HEK293 (cell line): ENCODE measurements at regions not wholly inside any gene's neighbourhood (a gene's known extent, or its start where the extent isn't known, plus 50 kb on each side); places are given as distances from the start of the nearest gene placed in this dataset.

Experiments
- CTCF ChIA-PET: fragments of 350-600 bp; formaldehyde crosslinking; extraction: SDS; loops from one replicate; lab custom pipeline; 2021; ENCODE audit warnings: antibody characterized with exemption; lab: Yijun Ruan, JAX
- POLR2A ChIA-PET: fragments of 300-600 bp; formaldehyde crosslinking; extraction: SDS; loops from one replicate; lab custom pipeline; 2020; ENCODE audit warnings: antibody characterized with exemption, inconsistent platforms; lab: Yijun Ruan, JAX
- H3K27ac ChIP-seq: fragments of 200-500 bp; sonication (Bioruptor generic); 2 replicates; pipeline ENCODE4 v1.5.1; 2014; ENCODE audit warnings: low read depth, low read length, control low read depth, inconsistent platforms; ENCODE audit errors: extremely low read depth
- H3K36me3 ChIP-seq, 2 experiments: fragments of 200-500 bp in 1 of 2; sonication (Bioruptor generic) in 1 of 2; 1 replicate in 1 of 2; 2 replicates in 1 of 2; pipeline ENCODE4 v1.5.1; 2014 to 2017; ENCODE audit warnings: inconsistent platforms in 2 of 2, low read length in 2 of 2; ENCODE audit not compliant: control insufficient read depth in 2 of 2, insufficient read depth in 1 of 2
- H3K4me1 ChIP-seq: fragments of 200-500 bp; sonication (Bioruptor generic); 2 replicates; pipeline ENCODE4 v1.5.1; 2014; ENCODE audit warnings: mild to moderate bottlenecking, low read length, inconsistent platforms; ENCODE audit not compliant: control insufficient read depth, insufficient read depth
- H3K4me3 ChIP-seq: 2 replicates; pipeline ENCODE4 v1.5.1; 2011; ENCODE audit warnings: low read depth, mild to moderate bottlenecking, control low read depth, low read length, moderate library complexity
- H3K9me3 ChIP-seq: fragments of 200-500 bp; sonication (Bioruptor generic); 2 replicates; pipeline ENCODE4 v1.5.1; 2014; ENCODE audit warnings: low read depth, low read length, inconsistent platforms; ENCODE audit not compliant: control insufficient read depth, insufficient read depth
- ATF2 ChIP-seq: fragments of 450-650 bp; formaldehyde crosslinking; IDR thresholded peaks from 2 replicates; pipeline ENCODE4 v1.5.1; 2016; ENCODE audit warnings: missing biosample characterization, missing genetic modification characterization, low read depth
- IKZF3 ChIP-seq: fragments of 450-650 bp; IDR thresholded peaks from 2 replicates; pipeline ENCODE4 v1.5.0; 2018; ENCODE audit warnings: missing biosample characterization, mild to moderate bottlenecking, missing genetic modification characterization, moderate library complexity
- KLF7 ChIP-seq: fragments of 450-650 bp; formaldehyde crosslinking; IDR thresholded peaks from 2 replicates; pipeline ENCODE4 v1.5.1; 2016; ENCODE audit warnings: missing biosample characterization, missing genetic modification characterization, borderline replicate concordance
- SP7 ChIP-seq: fragments of 450-650 bp; formaldehyde crosslinking; IDR thresholded peaks from 2 replicates; pipeline ENCODE4 v1.5.1; 2016; ENCODE audit warnings: missing biosample characterization, missing genetic modification characterization
- ZBTB17 ChIP-seq: fragments of 450-650 bp; formaldehyde crosslinking; IDR thresholded peaks from 2 replicates; pipeline ENCODE4 v1.5.1; 2016; ENCODE audit warnings: missing biosample characterization, missing genetic modification characterization
- ZNF10 ChIP-seq: fragments of 450-650 bp; formaldehyde crosslinking; IDR thresholded peaks from 2 replicates; pipeline ENCODE4 v1.5.1; 2017; ENCODE audit warnings: missing biosample characterization, missing genetic modification characterization
- ZNF335 ChIP-seq: fragments of 450-650 bp; formaldehyde crosslinking; conservative IDR thresholded peaks from 2 replicates; pipeline ENCODE4 v1.5.1; 2016; ENCODE audit warnings: missing biosample characterization, missing genetic modification characterization
- ZNF398 ChIP-seq: fragments of 450-650 bp; formaldehyde crosslinking; IDR thresholded peaks from 2 replicates; pipeline ENCODE4 v1.5.1; 2017; ENCODE audit warnings: missing biosample characterization, missing genetic modification characterization
- ZNF501 ChIP-seq: fragments of 450-650 bp; formaldehyde crosslinking; IDR thresholded peaks from 2 replicates; pipeline ENCODE4 v1.5.1; 2016; ENCODE audit warnings: missing biosample characterization, missing genetic modification characterization
- ZNF596 ChIP-seq: fragments of 450-650 bp; IDR thresholded peaks from 2 replicates; pipeline ENCODE4 v1.5.0; 2018; ENCODE audit warnings: missing biosample characterization, mild to moderate bottlenecking, missing genetic modification characterization, moderate library complexity
- ZNF747 ChIP-seq: fragments of 450-650 bp; formaldehyde crosslinking; IDR thresholded peaks from 2 replicates; pipeline ENCODE4 v1.5.1; 2016; ENCODE audit warnings: missing biosample characterization, missing genetic modification characterization
- ZNF785 ChIP-seq: fragments of 450-650 bp; formaldehyde crosslinking; IDR thresholded peaks from 2 replicates; pipeline ENCODE4 v1.5.1; 2016; ENCODE audit warnings: missing biosample characterization, missing genetic modification characterization
- TF ChIP-seq, protein P1 (sequence below): fragments of 450-650 bp; formaldehyde crosslinking; IDR thresholded peaks from 2 replicates; pipeline ENCODE4 v1.5.1; 2016; ENCODE audit warnings: missing biosample characterization, missing genetic modification characterization
- TF ChIP-seq, protein P2 (sequence below): fragments of 450-650 bp; formaldehyde crosslinking; IDR thresholded peaks from 2 replicates; pipeline ENCODE4 v1.5.1; 2016; ENCODE audit warnings: missing biosample characterization, missing genetic modification characterization

GRCh38 chr20:57013217-57013616, 253.2 kb downstream of the BMP7 start (continued):
- no peak for TF ChIP-seq ATF2 (tag by site-specific recombination)
- TF ChIP-seq, protein P1, sequence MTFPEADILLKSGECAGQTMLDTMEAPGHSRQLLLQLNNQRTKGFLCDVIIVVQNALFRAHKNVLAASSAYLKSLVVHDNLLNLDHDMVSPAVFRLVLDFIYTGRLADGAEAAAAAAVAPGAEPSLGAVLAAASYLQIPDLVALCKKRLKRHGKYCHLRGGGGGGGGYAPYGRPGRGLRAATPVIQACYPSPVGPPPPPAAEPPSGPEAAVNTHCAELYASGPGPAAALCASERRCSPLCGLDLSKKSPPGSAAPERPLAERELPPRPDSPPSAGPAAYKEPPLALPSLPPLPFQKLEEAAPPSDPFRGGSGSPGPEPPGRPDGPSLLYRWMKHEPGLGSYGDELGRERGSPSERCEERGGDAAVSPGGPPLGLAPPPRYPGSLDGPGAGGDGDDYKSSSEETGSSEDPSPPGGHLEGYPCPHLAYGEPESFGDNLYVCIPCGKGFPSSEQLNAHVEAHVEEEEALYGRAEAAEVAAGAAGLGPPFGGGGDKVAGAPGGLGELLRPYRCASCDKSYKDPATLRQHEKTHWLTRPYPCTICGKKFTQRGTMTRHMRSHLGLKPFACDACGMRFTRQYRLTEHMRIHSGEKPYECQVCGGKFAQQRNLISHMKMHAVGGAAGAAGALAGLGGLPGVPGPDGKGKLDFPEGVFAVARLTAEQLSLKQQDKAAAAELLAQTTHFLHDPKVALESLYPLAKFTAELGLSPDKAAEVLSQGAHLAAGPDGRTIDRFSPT (tag by site-specific recombination) = no peak

DNA sequence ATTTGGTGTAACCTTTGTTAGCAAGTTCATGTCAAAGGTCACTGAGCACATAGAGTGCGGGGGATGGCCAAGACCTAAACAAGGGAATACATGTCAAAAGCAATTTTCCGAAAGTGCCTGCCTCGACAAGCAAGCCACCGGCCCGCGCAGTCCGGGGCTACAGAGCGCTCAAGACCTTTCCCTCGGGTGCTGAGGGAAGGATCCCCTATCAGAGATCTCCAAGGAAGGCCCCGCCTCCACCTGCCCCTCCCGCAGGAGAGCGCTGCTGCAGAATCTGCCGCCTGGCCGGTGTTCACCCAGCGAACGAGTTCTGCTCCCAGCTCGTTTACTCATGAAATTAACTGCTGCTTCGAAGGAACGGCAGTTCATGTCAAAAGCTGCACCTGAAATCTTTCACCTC, 252.7 kb downstream of the BMP7 start:
- Histone ChIP-seq H3K4me3 (no peak overlapping the region), H3K9me3 (no peaks in the 10 kb centered on the region), H3K36me3 (no peaks in the 10 kb centered on the region)
- CTCF ChIA-PET = interaction anchor here (0.6 to 1.4 kb wide), 3 partner anchors 18 to 39 kb away, joined by 3 to 6 read pairs (median 3); no protein-coding TSS in a partner anchor
- TF ChIP-seq ZNF10 (tag by site-specific recombination) (peak; percentile 73), SP7 (tag by site-specific recombination) (no peak), ZNF335 (tag by site-specific recombination) (peak; percentile 42), IKZF3 (tag by site-specific recombination) (peak; percentile 70; the same call in 1 of the 2 replicates), ZBTB17 (peak; percentile 84), ZNF398 (tag by site-specific recombination) (no peak), ZNF596 (tag by site-specific recombination) (peak; percentile 17; the same call in 1 of the 2 replicates)
- TF ChIP-seq, all 188 proteins: peak for 5
- H3K4me1 ChIP-seq = peaks cover 3% of the 10 kb centered on the region; the same call in 1 of the 2 replicates
- POLR2A ChIA-PET = no interaction called here
- no peak overlapping the region for H3K27ac ChIP-seq

GRCh38 chr20:57020364-57020763, 246.1 kb downstream of the BMP7 start:
- no peaks in the 10 kb centered on the region for H3K4me1 ChIP-seq
- H3K9me3 ChIP-seq = no peaks in the 10 kb centered on the region
- no peak overlapping the region for H3K27ac ChIP-seq
- no peaks in the 10 kb centered on the region for H3K36me3 ChIP-seq
- POLR2A ChIA-PET = no interaction called here
- no peak overlapping the region for H3K4me3 ChIP-seq
- TF ChIP-seq SP7 (tag by site-specific recombination) (peak; percentile 99), ZNF747 (tag by site-specific recombination) (no peak), KLF7 (tag by site-specific recombination) (no peak), ZNF501 (tag by site-specific recombination) (no peak), ZNF785 (tag by site-specific recombination) (no peak)
- TF ChIP-seq, protein P2, sequence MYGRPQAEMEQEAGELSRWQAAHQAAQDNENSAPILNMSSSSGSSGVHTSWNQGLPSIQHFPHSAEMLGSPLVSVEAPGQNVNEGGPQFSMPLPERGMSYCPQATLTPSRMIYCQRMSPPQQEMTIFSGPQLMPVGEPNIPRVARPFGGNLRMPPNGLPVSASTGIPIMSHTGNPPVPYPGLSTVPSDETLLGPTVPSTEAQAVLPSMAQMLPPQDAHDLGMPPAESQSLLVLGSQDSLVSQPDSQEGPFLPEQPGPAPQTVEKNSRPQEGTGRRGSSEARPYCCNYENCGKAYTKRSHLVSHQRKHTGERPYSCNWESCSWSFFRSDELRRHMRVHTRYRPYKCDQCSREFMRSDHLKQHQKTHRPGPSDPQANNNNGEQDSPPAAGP (tag by site-specific recombination) = no peak
- CTCF ChIA-PET = no interaction called here
